HL-60/S4 treated with retinoic acid at 250 ng/mL for 4 days and 3 days (cell line): ENCODE measurements at regions not wholly inside any gene's neighbourhood (a gene's known extent, or its start where the extent isn't known, plus 50 kb on each side); places are given as distances from the start of the nearest gene placed in this dataset.

ENCODE experiments used
- in situ Hi-C: fragments of 300-500 bp; cut with MboI; formaldehyde crosslinking; loops from 2 replicates; pipeline ENCODE4 v1.7.0; 2022; ENCODE audit warnings: low sequenced_read_pairs

DNA sequence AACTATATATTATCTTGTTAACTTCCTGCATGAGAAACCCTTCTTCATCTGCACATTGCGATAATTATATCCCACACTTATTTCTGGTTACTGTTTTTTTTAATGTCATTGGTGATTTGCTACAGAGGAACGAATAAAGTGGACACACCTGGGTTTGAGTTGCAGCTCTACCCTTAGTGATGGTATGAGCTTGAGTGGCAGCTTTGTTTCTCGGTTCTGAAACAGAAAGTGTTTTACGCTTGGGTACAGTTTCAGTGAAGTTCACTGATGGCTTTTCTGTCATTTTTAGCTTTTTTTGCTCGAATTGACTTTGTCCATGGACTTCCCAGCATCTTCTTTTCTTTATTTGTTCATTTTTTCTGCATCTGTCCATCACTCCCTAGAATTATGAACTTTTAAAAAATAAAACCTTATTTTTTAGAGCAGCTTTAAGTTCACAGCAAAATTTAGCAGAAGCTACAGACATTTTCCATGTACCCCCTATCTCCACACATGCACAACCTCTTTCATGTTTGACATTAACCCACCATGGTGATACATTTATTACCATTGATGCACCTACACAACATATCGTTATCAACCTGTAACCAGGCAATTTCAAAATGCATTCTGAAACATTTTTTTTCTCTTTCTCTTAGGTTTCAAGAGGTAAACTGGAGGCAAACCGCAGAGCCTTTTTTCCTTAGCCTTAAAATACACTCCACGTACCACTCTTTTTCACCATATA lies 1041.6 kb upstream of the PRKX start:
- in situ Hi-C loops: no loop called here

DNA sequence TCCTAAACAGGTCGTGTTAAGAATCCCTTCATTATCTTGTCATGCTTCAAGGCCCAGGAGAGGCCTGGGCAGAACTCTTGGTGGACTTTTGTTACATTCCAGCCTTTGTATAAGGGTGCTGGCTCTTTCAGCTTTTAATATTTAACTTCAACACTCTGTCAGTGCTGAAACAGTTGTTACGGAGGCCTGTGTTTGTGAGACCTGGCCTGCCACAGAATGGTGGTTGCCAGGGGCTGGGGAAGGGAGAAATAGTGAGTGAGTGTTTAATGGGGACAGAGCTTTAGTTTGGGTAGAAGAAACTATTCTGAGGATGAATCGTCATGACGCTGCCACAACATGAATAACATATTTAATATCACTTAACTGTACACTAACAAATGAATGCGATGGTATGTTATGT lies 1027.6 kb upstream of the PRKX start:
- in situ Hi-C loops: no loop called here

DNA sequence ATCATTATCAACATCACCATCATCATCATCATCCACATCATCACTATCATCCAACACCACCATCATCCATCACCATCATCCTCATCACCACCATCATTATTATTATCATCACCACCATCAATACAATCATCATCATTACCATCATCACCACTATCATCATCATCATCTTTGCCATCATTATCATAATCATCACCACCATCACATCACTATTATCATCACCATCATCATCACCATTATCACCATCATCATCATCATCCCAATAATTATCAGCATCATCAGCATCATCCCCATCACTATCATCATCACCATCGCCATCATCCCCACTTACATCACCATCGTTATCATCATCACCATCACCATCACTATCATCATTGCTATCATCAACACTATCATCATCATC lies 1021.9 kb upstream of the PRKX start:
- in situ Hi-C loops: no loop called here

DNA sequence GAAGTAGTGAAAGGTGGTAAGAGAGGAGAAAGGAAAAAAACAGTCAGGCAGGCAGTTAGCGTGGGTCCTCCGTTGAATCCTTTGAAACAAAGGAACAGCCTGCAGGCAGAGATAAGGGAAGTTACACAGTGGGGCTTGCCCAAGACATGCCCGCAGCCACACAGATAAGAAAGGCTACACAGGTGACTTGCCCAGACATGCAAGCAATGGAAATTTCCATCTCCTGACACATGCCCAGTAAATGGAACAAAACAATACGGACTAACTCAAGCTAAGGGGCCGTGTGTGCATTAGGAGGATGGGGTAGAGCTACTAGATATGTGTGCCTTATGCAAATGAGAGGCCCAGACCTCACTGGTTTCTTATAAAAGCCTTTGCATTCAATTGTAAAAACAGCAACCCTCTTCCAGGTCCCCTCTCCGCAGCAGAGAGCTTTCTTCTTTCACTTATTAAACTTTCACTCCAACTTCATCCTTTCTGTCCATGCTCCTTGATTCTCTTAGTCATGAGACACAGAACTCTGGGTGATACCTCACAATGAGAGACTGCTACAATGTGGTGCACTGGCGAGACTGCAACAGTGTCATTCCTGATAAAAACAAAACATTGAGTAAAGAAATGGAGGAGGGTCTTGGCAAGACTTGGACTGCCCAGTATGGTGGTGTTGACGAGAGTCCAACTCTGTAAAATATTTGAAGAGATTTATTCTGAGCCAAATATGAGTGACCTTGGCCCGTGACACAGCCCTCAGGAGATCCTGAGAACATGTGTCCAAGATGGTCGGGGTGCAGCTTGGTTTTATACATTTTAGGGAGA lies 997.4 kb upstream of the PRKX start:
- in situ Hi-C loops: no loop called here

DNA sequence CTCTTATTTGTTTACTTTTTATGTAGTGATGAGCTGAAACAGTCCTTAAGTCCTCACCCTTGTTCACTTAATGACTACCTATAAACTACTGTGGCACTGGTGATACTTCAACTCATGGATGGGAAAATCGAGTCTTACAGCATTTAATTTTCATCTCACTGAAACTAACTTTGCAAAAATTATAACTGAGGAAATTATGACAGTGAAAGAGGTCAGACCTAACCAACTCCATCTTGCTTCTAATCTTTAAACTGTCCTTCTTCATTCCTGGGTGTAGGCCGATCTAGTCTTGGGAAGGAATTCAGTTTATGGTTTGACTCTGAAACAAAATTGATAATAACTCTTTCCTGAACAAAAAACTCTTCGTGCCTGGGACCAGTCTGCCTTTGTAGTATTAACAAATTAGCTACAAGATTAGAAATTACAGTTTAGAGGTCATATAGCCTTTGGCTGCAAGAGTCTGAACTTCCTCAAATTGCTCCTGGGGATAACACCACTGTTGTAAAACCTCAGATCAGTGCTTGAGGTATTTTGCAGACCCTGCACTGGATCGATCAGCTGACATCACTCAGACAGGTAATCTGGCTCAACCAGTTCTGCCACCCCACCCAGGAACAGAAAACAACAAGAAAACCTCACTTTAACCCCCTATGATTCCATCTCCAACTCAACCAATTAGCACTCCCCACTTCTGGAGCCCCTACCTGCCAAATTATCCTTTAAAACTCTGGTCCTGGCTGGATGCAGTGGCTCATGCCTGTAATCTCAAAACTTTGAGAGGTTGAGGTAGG lies 995.7 kb upstream of the PRKX start:
- in situ Hi-C loops: no loop called here

DNA sequence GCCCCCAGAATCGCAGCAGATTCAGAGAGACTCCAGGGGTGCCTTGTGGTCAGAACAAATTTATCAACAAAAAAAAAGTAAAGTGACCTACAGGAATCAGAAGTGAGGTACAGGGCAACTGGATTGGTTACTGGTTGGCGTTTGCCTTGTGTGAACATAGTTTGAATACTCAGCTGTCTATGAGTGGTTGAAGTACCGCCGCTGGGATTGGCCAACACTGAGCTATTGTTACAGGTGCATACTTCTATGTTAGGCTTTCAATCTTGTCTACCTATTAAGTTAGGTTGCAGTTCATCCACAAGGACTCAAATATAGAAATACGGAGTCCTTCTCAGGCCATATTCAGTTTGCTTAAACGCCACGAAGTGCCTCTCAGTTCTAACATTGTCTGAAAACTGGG lies 993.5 kb upstream of the PRKX start:
- in situ Hi-C loops: no loop called here

DNA sequence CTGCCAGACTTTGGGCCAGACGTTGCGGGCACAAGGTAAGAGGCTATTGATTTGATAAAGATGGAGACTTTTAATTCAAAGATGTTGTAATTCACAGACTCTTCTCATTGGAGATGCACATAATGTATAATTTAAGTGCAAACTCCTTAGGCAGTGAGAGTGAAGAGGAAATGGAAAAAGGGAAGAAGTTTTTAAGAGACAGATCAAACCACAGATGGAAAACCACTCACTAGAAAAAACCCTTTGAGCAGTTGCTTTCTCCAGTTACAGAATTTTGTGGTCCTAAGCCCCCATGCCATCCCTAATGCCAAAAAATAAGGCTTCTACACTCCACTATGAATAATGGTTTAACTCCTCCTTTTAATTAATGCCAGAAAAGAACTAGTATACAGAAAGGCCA lies 977.1 kb upstream of the PRKX start:
- in situ Hi-C loops: no loop called here

DNA sequence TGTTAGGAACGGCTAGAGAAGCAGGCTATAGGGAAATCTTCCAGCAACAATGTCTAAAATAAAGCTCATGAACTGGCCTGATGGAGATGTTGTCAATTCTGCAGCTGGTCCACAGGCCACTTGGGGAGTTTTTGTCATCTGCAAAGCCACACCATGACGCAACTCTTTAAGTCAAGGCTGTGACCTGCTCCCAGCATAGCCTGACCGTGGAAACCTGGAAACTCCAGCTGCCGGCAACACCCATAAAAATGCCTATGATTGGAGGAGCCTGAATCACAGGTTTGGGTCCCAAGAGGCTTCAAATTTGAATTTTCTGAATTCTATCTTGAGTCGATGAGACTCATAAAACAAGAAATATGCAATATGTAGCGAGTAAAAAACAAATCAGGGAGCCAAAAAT lies 969.2 kb upstream of the PRKX start:
- in situ Hi-C loops: no loop called here

DNA sequence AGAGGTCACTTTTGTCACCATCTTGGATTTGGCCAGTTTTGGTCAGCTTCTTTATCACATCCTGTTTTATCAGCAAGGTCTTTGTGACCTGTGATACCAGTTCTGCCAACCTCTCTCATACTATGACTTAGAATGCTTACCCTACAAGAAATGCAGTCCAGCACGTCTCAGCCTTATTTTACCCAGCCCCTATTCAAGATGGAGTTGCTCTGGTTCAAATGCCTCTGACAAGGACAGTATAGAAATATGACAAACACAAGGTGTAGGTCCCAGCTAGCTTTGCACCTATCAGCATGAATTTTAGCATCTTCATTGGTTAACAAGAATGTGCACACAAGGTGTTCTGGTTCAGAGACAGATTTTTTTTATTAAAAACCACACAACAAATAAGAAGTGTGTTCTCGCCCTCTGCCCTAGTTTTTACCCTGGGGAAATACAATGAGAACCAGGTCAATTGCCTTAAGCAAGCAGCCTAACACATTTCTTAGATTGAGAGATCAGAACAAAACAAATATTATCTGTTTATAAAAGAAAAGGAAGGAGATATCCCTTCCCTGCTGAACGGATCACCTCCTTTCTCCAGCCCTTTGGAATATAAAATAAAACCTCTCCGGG lies 962.3 kb upstream of the PRKX start:
- in situ Hi-C loops: no loop called here

DNA sequence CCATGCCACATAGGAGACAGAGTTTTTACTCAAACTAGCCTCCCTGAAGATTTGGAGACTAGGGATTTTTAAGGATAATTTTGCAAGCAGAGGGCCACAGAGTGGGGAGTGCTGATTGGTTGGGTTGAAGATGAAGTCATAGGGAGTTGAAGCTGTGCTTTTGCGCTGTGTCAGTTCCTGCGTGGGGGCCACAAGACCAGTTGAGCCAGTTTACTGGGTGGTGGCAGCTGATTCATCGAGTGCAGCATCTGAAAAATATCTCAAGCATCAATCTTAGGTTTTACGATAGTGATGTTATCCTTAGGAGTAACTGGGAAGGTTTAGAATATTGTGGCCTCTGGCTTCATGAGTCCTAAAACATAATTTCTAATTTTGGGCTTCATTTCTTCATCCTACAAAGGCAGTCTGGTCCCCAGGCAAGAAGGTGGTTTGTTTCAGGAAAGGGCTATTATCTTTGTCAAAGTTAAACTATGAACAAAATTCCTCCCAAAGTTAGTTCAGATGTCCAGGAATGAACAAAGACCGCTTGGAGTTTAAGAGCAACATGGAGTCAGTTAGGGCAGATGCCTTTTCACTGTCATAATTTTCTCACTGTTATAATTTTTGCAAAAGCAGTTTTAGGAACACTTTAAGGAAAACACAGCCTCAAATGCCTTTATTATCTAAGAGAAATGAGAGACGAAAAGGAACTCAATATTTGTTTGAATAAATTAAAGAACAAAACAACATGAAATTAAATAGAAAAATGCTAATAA lies 960.8 kb upstream of the PRKX start:
- in situ Hi-C loops: no loop called here

DNA sequence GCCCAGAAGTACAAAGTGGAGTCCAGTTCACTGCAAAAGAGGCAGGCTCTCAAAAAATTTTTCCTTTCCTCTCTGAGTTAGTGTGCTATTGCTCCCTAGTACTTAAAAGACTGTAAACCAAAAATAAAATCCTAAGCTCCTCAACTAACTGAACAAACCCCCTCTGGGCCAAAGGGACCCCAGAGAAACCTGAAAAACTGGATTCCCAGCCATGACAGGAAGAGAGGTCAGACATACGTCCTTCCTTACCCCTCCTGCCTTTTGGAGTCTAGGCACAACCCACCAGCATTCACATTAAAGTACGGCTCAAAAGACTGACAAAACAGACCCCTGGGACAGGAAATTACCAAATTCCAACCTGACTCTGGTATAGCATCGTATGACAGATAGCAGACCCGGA lies 957.9 kb upstream of the PRKX start:
- in situ Hi-C loops: no loop called here

DNA sequence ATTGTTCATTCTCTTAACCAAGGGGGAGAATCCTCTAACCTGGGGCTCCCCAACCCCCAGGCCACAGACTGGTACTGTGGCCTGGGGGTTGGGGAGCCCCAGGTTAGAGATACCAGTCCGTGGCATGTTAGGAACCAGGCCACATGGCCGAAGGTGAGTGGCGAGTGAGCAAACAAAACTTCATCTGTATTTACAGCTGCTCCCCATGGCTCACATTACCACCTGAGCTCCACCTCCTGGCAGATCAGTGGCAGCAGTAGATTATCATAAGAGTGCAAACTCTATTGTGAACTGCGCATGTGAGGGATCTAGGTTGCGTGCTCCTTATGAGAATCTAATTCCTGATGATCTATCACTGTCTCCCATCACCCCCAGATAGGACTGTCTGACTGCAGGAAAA lies 957.2 kb upstream of the PRKX start:
- in situ Hi-C loops: no loop called here

DNA sequence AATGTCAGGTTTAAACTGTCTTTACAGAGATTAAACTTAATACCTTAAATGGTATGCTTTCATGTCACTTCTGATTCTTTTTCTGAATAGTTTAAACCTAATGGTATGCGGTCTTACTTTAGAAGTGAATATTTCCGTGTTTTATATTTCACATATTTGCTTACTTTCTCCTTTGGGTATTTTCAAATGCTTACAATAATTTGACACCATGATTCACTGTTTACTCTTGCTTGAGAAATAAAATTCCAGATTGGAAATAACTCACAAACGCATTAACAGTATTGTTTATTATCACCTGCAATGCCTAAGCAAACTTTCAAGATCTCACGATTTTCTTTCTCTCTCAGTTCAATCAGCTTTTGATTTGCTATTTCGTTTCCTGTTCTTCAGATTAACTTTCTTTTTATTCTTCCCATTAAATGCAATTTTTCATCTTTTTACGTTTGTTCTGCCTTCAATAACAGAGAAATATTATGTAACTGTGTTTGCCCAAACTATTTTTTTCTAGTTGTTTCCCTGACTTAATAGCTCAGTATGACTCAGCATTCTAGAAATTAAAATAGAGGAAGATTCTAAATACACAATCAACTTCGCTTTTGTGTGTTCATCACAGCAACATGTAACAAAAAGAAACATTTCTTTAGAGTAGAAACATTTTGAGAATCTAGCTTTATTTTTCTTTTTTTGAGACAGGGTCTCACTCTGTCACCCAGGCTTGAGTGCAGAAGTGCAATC lies 955.5 kb upstream of the PRKX start:
- in situ Hi-C loops: no loop called here

DNA sequence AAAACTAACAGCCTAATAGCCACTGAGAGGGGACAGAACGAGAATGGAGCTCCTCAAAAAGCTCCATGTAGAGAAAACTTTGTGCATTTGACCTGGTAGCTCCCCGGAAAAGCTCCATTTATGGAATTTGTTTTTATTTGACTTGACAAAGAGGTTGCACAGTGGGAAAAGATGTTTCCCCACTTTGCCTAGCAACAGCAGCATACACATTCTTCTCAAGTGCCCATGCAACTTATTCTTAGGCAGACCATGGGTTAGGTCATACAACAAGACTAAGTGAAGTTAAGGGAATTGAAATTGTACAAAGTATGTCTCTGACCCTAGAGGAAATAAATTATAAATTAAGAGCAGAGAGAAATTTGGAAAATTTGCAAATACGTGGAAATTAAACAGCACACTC lies 949.6 kb upstream of the PRKX start:
- in situ Hi-C loops: no loop called here

DNA sequence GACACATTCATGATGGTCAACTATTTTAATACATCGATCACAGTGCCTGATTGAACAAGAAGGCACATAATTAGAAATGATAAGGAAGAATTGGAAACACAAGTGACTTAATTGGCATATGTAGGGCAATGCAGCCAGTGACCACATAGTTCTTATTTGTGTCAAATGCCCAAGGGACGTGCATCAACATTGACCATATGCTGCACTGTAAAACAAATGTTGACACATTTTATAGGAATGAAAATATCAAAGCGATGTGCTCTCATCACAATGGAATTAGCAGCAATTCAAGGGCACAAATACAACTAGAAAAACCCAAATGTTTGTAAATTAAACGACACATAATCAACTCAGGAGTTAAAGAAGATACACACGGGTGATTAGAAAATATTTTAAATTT lies 948.3 kb upstream of the PRKX start:
- in situ Hi-C loops: no loop called here

DNA sequence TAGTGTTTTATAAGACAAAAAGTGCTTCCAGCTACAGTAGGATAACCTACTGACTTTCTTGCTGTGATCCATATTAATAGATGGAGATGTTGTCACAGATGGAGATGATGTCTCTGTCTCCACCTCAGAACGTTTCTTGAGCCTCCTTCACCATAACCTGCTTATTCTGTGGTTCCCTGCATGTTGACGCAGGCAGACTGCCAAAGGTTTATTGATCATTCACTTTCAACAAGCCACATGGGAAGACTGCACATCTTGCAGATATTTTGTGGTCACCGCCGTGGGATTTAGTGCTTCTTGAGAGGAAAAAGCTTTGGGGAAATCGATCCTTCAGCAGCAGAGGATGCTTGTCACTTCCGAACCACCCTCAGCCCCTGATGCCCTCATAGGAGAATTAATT lies 943.0 kb upstream of the PRKX start:
- in situ Hi-C loops: no loop called here

DNA sequence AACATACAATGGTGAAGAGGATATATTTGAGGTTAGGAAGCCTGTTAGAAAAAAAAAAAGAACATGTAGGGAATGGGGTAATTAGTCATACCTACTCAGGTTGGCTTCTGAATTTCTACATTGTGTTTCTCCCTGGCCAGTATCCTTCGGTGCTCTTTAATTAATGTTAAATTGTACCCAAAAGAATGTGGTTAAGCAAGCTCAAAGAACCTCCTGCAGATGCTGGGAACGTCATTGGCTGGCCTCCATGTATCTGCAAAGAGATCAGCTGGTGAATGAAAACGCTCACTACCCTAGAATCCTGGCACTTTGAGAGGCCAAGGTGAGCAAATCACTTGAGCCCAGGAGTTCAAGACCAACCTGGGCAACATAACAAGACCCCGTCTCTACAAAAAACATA lies 942.3 kb upstream of the PRKX start:
- in situ Hi-C loops: no loop called here

DNA sequence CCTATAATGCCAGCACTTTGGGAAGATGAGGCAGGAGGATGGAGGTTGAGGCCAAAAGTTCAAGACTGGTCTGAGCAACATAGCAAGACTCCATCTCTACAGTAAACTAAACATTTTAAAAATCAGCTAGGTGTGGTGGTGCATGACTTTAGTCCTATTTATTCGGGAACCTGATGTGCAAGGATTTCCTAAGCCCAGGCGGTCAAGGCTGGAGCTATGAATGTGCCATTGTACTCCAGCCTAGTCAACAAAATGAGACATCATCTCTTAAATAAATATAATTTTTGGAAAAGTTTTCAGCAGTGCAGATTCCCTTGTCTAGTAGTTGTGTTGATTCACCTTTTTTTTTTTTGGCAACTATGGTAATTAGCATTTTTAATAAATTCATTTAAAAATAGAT lies 928.7 kb upstream of the PRKX start:
- in situ Hi-C loops: no loop called here

DNA sequence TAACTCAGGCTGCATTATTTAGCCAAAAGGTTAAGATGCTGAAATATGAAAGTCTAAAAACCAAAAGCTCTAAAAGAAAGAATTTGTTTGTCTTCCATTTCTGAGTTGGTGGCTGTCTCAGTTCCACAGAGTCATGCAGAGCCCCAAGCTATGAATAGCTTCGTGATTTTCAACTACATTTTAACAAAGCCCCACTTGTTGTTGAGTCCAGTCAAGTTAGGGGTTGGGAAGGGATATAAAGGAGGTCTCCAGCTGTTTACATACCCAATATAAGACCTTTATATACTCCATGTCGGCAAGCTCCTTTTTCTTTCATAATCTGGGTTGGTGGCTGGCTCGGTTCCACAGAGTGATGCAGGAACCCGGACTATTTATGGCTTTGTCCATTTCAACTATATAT lies 924.6 kb upstream of the PRKX start:
- in situ Hi-C loops: no loop called here

DNA sequence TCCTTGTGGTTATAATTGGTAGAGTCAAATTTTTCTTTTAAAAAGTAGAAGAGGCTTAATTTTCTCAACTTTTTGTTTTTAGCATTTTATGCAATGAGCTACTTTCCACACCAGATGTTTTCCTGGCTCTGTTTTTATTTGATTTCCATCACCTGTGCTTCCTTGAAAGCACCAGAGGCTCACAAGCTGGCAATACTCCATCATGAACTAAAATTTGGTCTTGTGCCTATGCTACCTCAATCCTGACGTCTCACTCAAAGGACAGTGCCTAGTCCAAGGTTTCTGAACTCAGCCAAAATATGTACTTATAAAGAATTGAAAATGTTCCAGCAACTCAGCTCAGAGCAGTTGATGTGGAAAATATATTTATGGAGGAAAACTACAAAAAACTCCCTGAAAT lies 914.0 kb upstream of the PRKX start:
- in situ Hi-C loops: no loop called here
